CD4-positive, CD25-positive, alpha-beta regulatory T cell (primary cell): ENCODE measurements at regions not wholly inside any gene's neighbourhood (a gene's known extent, or its start where the extent isn't known, plus 50 kb on each side); places are given as distances from the start of the nearest gene placed in this dataset.

Experiments
- ATAC-seq, 2 donors: fragments of 150-1000 bp; cut with Tn5 transposase; one replicate each; pipeline ENCODE4 v1.10.0; 2021; ENCODE audit warnings: low read depth in 2 of 2, moderate number of reproducible peaks in 2 of 2, moderate library complexity in 1 of 2
- DNase-seq, 3 donors: peaks; one replicate each; pipeline versions ENCODE4 v3.0.0 to v3.0.0-alpha.2; 2012 to 2022; ENCODE audit warnings: mixed read lengths in 1 of 3
- H3K27ac ChIP-seq: one replicate; pipeline ENCODE4 v1.7.0; 2013; ENCODE audit warnings: mild to moderate bottlenecking, low read length; ENCODE audit not compliant: insufficient read depth, poor library complexity, severe bottlenecking
- H3K27me3 ChIP-seq: one replicate; pipeline ENCODE4 v1.7.0; 2013; ENCODE audit warnings: low read length; ENCODE audit not compliant: control insufficient read depth, insufficient read depth
- H3K36me3 ChIP-seq: one replicate; pipeline ENCODE4 v1.7.0; 2013; ENCODE audit warnings: mild to moderate bottlenecking, low read length, moderate library complexity; ENCODE audit not compliant: control insufficient read depth, insufficient read depth
- H3K4me1 ChIP-seq: 2 replicates; pipeline ENCODE4 v1.7.0; 2013; ENCODE audit warnings: mild to moderate bottlenecking, low read length; ENCODE audit not compliant: insufficient read depth, control insufficient read depth, poor library complexity, severe bottlenecking
- H3K4me3 ChIP-seq: one replicate; pipeline ENCODE4 v1.7.0; 2013; ENCODE audit warnings: low read depth, mild to moderate bottlenecking, low read length, moderate library complexity
- H3K9me3 ChIP-seq, 2 experiments: 1 replicate in 1 of 2; 2 replicates in 1 of 2; pipeline ENCODE4 v1.7.0; 2013; ENCODE audit warnings: low read length in 2 of 2, mild to moderate bottlenecking in 1 of 2, moderate library complexity in 1 of 2; ENCODE audit not compliant: control insufficient read depth in 2 of 2
- H3K27ac Mint-ChIP-seq, 3 donors: one replicate each; pipeline ENCODE4 v1.8.0; 2020 to 2022; ENCODE audit warnings: mild to moderate bottlenecking in 3 of 3, mixed read lengths in 3 of 3, moderate library complexity in 2 of 3
- H3K27me3 Mint-ChIP-seq: one replicate; pipeline ENCODE4 v1.8.0; 2022; ENCODE audit warnings: mild to moderate bottlenecking, mixed read lengths
- H3K36me3 Mint-ChIP-seq: one replicate; pipeline ENCODE4 v1.8.0; 2020; ENCODE audit warnings: mixed read lengths
- H3K4me1 Mint-ChIP-seq, 4 donors: one replicate each; pipeline ENCODE4 v1.8.0; 2020 to 2022; ENCODE audit warnings: mixed read lengths in 4 of 4, mild to moderate bottlenecking in 1 of 4
- H3K4me3 Mint-ChIP-seq, 4 donors: one replicate each; pipeline ENCODE4 v1.8.0; 2020 to 2022; ENCODE audit warnings: mild to moderate bottlenecking in 4 of 4, mixed read lengths in 4 of 4, moderate library complexity in 3 of 4
- H3K9me3 Mint-ChIP-seq, 7 donors: one replicate each; pipeline ENCODE4 v1.8.0; 2020 to 2022; ENCODE audit warnings: mixed read lengths in 7 of 7, mild to moderate bottlenecking in 3 of 7, moderate library complexity in 2 of 7

DNA sequence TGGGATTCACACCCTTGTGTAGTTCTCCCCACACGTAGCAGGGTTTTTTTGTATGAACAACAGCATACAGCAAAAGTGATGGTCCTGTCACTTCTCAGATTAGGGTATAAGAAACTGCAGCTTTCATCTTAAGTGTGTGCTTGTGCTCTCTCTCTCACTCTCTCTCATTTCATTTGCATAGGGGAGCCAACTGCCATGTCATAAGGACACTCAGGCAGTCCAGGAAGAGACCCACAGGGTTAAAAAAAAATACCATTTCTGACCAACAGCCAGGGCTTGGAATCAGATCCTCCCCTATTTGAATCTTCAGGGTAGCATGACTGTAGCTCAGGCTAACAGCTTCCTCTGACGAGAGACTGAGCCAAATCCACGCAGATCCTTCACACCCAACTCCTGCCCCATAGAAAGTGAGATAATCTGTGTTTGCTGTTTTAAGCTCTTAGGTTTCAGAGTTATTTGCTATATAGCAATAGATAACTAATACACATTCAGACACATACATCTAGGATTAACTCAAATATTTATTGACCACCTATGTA, 331.2 kb downstream of the PAPSS1 start:
- ATAC-seq, result no peak
- H3K4me1 ChIP-seq, result no peaks in the 10 kb centered on the region
- Mint-ChIP-seq H3K4me3 (no peak overlapping the region), H3K27me3 (no peaks in the 10 kb centered on the region), H3K4me1 (no peaks in the 10 kb centered on the region), H3K27ac (no peak overlapping the region), H3K9me3 (peaks cover 0 to 1% (median 0%) of the 10 kb centered on the region in 7 donors), H3K36me3 (no peaks in the 10 kb centered on the region)
- no peak for DNase-seq
- no peaks in the 10 kb centered on the region for H3K36me3 ChIP-seq
- H3K4me3 ChIP-seq, result no peak overlapping the region
- H3K27me3 ChIP-seq, result no peaks in the 10 kb centered on the region
- no peak overlapping the region for H3K27ac ChIP-seq
- no peaks in the 10 kb centered on the region for H3K9me3 ChIP-seq

- H3K4me1 Mint-ChIP-seq, result no peaks in the 10 kb centered on the region
- Histone ChIP-seq H3K9me3 (no peaks in the 10 kb centered on the region), H3K4me3 (no peak overlapping the region), H3K27ac (no peak overlapping the region), H3K36me3 (no peaks in the 10 kb centered on the region), H3K4me1 (no peaks in the 10 kb centered on the region), H3K27me3 (no peaks in the 10 kb centered on the region)
- no peaks in the 10 kb centered on the region for H3K36me3 Mint-ChIP-seq
- H3K9me3 Mint-ChIP-seq, result peaks cover 0 to 7% (median 0%) of the 10 kb centered on the region in 7 donors
- ATAC-seq, result no peak
- no peaks in the 10 kb centered on the region for H3K27me3 Mint-ChIP-seq
- H3K4me3 Mint-ChIP-seq, result no peak overlapping the region
- H3K27ac Mint-ChIP-seq, result peak overlapping the region in 1 of 3 donors; percentile 25
- no peak for DNase-seq
These were observed 339.1 kb downstream of the PAPSS1 start for GRCh38 chr4:107380836-107381438.

DNA sequence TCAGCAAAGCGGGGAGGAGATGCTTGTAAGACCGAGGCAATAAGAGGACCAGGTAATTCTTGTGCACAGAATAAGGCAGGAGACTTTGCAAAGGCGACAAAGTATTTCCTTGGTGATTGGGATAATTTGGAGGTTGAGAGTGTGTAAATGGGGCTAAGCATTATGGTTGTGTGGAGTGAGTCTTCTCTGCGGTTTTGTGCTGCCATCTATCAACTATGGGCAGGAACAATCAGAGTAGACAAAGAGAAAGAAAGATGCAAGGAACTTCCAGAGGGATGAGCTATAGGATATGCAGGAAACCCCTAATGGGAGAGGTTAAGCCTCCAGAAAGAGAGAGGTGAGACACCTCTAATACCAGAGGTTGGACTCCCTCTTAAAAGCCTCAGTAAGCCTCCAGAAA, 339.8 kb downstream of the PAPSS1 start:
- Mint-ChIP-seq H3K27ac (no peak overlapping the region), H3K27me3 (no peaks in the 10 kb centered on the region), H3K4me3 (no peak overlapping the region), H3K9me3 (peaks cover 0 to 7% (median 0%) of the 10 kb centered on the region in 7 donors), H3K4me1 (no peaks in the 10 kb centered on the region), H3K36me3 (no peaks in the 10 kb centered on the region)
- ATAC-seq (no peak), DNase-seq (no peak)
- Histone ChIP-seq H3K9me3 (no peaks in the 10 kb centered on the region), H3K27ac (no peak overlapping the region), H3K4me1 (no peaks in the 10 kb centered on the region), H3K27me3 (no peaks in the 10 kb centered on the region), H3K4me3 (no peak overlapping the region), H3K36me3 (no peaks in the 10 kb centered on the region)

DNA sequence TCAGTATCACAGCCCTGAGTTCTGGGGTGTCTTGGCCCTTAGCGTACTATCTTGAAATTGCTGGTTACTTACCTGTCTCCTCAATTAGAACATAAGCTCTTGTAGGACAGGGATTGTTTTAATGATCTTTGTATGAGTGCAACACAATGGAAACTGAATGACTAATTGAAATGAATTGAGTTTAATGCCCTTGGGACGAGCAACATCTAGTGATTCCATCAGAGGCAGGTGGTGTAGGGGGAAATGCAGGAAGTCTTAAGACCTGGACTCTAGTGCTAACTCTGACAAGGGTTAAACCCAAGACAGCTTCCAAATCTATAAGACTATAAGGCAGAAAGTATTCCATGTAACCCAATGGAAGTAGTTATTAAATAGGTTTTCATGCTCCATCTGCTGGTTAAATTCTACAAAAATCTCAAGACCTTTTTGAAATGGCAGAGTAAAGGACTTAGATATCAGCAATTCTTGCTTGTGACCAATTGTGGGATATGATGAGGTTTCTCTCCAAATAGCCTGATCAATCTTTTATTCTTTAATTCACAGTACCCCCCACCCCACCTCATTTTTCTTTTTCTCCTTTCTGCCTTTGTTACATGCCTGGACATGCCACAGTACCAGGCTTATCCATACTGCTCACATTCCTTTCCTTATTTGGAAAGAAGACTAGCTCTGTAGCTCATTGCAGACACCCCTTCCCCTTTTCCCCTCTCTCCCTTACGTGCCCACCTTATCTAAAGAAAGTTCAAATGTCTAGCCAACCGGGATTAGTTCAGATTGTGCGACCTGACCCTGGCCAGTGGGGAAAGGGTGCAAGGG, 340.8 kb downstream of the PAPSS1 start:
- no peak overlapping the region for H3K27ac ChIP-seq
- Mint-ChIP-seq H3K4me3 (no peak overlapping the region), H3K4me1 (no peaks in the 10 kb centered on the region), H3K36me3 (no peaks in the 10 kb centered on the region), H3K9me3 (peaks cover 0 to 7% (median 0%) of the 10 kb centered on the region in 7 donors), H3K27ac (no peak overlapping the region), H3K27me3 (no peaks in the 10 kb centered on the region)
- DNase-seq, result no peak
- H3K9me3 ChIP-seq, result no peaks in the 10 kb centered on the region
- H3K36me3 ChIP-seq, result no peaks in the 10 kb centered on the region
- H3K4me1 ChIP-seq, result no peaks in the 10 kb centered on the region
- no peaks in the 10 kb centered on the region for H3K27me3 ChIP-seq
- ATAC-seq, result no peak
- H3K4me3 ChIP-seq, result no peak overlapping the region

GRCh38 chr4:107376293-107376692, 340.2 kb upstream of the DKK2 start:
- Histone ChIP-seq H3K4me1 (no peaks in the 10 kb centered on the region), H3K27me3 (no peaks in the 10 kb centered on the region), H3K9me3 (no peaks in the 10 kb centered on the region), H3K36me3 (no peaks in the 10 kb centered on the region), H3K27ac (no peak overlapping the region), H3K4me3 (no peak overlapping the region)
- no peaks in the 10 kb centered on the region for H3K27me3 Mint-ChIP-seq
- no peak for DNase-seq
- peaks cover 0 to 10% (median 2%) of the 10 kb centered on the region in 7 donors for H3K9me3 Mint-ChIP-seq
- H3K36me3 Mint-ChIP-seq, result no peaks in the 10 kb centered on the region
- H3K4me1 Mint-ChIP-seq, result no peaks in the 10 kb centered on the region
- no peak overlapping the region for H3K27ac Mint-ChIP-seq
- ATAC-seq, result no peak
- H3K4me3 Mint-ChIP-seq, result no peak overlapping the region

DNA sequence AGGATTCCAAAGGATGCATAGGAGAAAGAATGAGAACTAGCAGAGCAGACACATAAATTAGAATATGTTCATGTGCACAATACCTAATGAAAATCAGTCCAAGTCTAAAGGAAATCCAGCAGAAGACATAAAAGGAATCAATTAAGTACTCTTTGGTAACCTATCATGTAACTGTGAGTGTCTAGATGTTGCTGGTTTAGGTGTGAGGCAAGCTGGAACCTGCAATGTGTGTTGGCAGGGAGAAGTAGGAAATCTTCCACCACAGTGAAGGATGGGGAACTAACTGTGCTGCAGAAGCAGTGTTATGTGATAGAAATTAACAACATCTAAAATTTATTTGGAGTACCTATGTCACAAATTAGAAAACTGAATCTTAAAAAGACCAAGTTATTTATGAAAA, 330.8 kb upstream of the DKK2 start:
- Histone ChIP-seq H3K27me3 (no peaks in the 10 kb centered on the region), H3K9me3 (no peaks in the 10 kb centered on the region), H3K4me1 (no peaks in the 10 kb centered on the region), H3K4me3 (no peak overlapping the region), H3K36me3 (no peaks in the 10 kb centered on the region), H3K27ac (no peak overlapping the region)
- Mint-ChIP-seq H3K36me3 (no peaks in the 10 kb centered on the region), H3K4me1 (no peaks in the 10 kb centered on the region), H3K4me3 (no peak overlapping the region), H3K27ac (no peak overlapping the region), H3K9me3 (peaks cover 0 to 4% (median 2%) of the 10 kb centered on the region in 7 donors), H3K27me3 (no peaks in the 10 kb centered on the region)
- no peak for DNase-seq
- ATAC-seq, result no peak

GRCh38 chr4:107366016-107366735, 330.1 kb upstream of the DKK2 start:
- no peaks in the 10 kb centered on the region for H3K4me1 Mint-ChIP-seq
- Histone ChIP-seq H3K4me3 (no peak overlapping the region), H3K36me3 (no peaks in the 10 kb centered on the region), H3K27me3 (no peaks in the 10 kb centered on the region), H3K9me3 (no peaks in the 10 kb centered on the region), H3K27ac (no peak overlapping the region), H3K4me1 (no peaks in the 10 kb centered on the region)
- peaks cover 0 to 4% (median 0%) of the 10 kb centered on the region in 7 donors for H3K9me3 Mint-ChIP-seq
- DNase-seq, result no peak
- no peak overlapping the region for H3K27ac Mint-ChIP-seq
- H3K4me3 Mint-ChIP-seq, result no peak overlapping the region
- H3K36me3 Mint-ChIP-seq, result no peaks in the 10 kb centered on the region
- no peak for ATAC-seq
- H3K27me3 Mint-ChIP-seq, result no peaks in the 10 kb centered on the region
